ENCODE measurements at regions not wholly inside any gene's neighbourhood (a gene's known extent, or its start where the extent isn't known, plus 50 kb on each side); places are given as distances from the start of the nearest gene placed in this dataset.

- BruUV-seq (replicated peaks), result no TSS peak
Observed at GRCh38 chr6:14339711-14340584, 222.4 kb downstream of the CD83 start.

GRCh38 chr6:14344486-14344885, 226.9 kb downstream of the CD83 start:
- no peak overlapping the region for H3K4me3 Mint-ChIP-seq (ENCODE audit: low read depth, unreplicated experiment)
- TF ChIP-seq CTCF (IDR thresholded peaks at IDR 0.05; ENCODE audit: unreplicated experiment), result no peak
- no peaks in the 10 kb centered on the region for H3K4me1 Mint-ChIP-seq (ENCODE audit: low read depth, unreplicated experiment)
- peaks cover 4% of the 10 kb centered on the region for H3K36me3 Mint-ChIP-seq (ENCODE audit: insufficient read depth, unreplicated experiment)
- no peaks in the 10 kb centered on the region for H3K9me3 Mint-ChIP-seq (ENCODE audit: low read depth, unreplicated experiment)
- intact Hi-C loops (cut with micrococcal nuclease; ENCODE audit: unreplicated experiment), result no loop called here
- DNase-seq, result no peak
- no peak overlapping the region for H3K27ac Mint-ChIP-seq (ENCODE audit: unreplicated experiment)
- CTCF ChIA-PET, result no interaction called here
- no peaks in the 10 kb centered on the region for H3K27me3 Mint-ChIP-seq (ENCODE audit: unreplicated experiment)
- no TSS peak for BruUV-seq (replicated peaks)

More at GRCh38 chr6:14339711-14340584, 222.4 kb downstream of the CD83 start:
- no peaks in the 10 kb centered on the region for H3K27me3 Mint-ChIP-seq (ENCODE audit: unreplicated experiment)
- TF ChIP-seq CTCF (IDR thresholded peaks at IDR 0.05; ENCODE audit: unreplicated experiment), result no peak
- no peak overlapping the region for H3K4me3 Mint-ChIP-seq (ENCODE audit: low read depth, unreplicated experiment)
- H3K27ac Mint-ChIP-seq (ENCODE audit: unreplicated experiment), result no peak overlapping the region
- no peaks in the 10 kb centered on the region for H3K9me3 Mint-ChIP-seq (ENCODE audit: low read depth, unreplicated experiment)
- CTCF ChIA-PET, result no interaction called here
- DNase-seq, result no peak
- H3K4me1 Mint-ChIP-seq (ENCODE audit: low read depth, unreplicated experiment), result no peaks in the 10 kb centered on the region
- no peaks in the 10 kb centered on the region for H3K36me3 Mint-ChIP-seq (ENCODE audit: insufficient read depth, unreplicated experiment)
- intact Hi-C loops (cut with micrococcal nuclease; ENCODE audit: unreplicated experiment), result no loop called here

GRCh38 chr6:14348389-14348788, 230.8 kb downstream of the CD83 start:
- CTCF ChIA-PET, result no interaction called here
- Mint-ChIP-seq H3K27ac (ENCODE audit: unreplicated experiment) (no peak overlapping the region), H3K9me3 (ENCODE audit: low read depth, unreplicated experiment) (no peaks in the 10 kb centered on the region), H3K4me3 (ENCODE audit: low read depth, unreplicated experiment) (no peak overlapping the region), H3K36me3 (ENCODE audit: insufficient read depth, unreplicated experiment) (peaks cover 4% of the 10 kb centered on the region), H3K4me1 (ENCODE audit: low read depth, unreplicated experiment) (no peaks in the 10 kb centered on the region), H3K27me3 (ENCODE audit: unreplicated experiment) (no peaks in the 10 kb centered on the region)
- no TSS peak for BruUV-seq (replicated peaks)
- intact Hi-C loops (cut with micrococcal nuclease; ENCODE audit: unreplicated experiment), result no loop called here
- no peak for TF ChIP-seq CTCF (IDR thresholded peaks at IDR 0.05; ENCODE audit: unreplicated experiment)
- no peak for DNase-seq

- CTCF ChIA-PET, result no interaction called here
- Mint-ChIP-seq H3K9me3 (ENCODE audit: low read depth, unreplicated experiment) (no peaks in the 10 kb centered on the region), H3K27me3 (ENCODE audit: unreplicated experiment) (no peaks in the 10 kb centered on the region), H3K4me1 (ENCODE audit: low read depth, unreplicated experiment) (no peaks in the 10 kb centered on the region), H3K36me3 (ENCODE audit: insufficient read depth, unreplicated experiment) (peaks cover 4% of the 10 kb centered on the region), H3K27ac (ENCODE audit: unreplicated experiment) (no peak overlapping the region), H3K4me3 (ENCODE audit: low read depth, unreplicated experiment) (no peak overlapping the region)
- intact Hi-C loops (cut with micrococcal nuclease; ENCODE audit: unreplicated experiment), result no loop called here
- BruUV-seq (replicated peaks), result no TSS peak
- TF ChIP-seq CTCF (IDR thresholded peaks at IDR 0.05; ENCODE audit: unreplicated experiment), result no peak
- no peak for DNase-seq
Observed at GRCh38 chr6:14349507-14349906, 231.9 kb downstream of the CD83 start.
